HL-60 (cell line): ENCODE measurements at regions not wholly inside any gene's neighbourhood (a gene's known extent, or its start where the extent isn't known, plus 50 kb on each side); places are given as distances from the start of the nearest gene placed in this dataset.

Experiments
- DNase-seq, 2 experiments: peaks; one replicate each; pipeline ENCODE4 v3.0.0-alpha.2; 2010 to 2020; ENCODE audit warnings: low read depth in 1 of 2, low spot score in 1 of 2
- H3K27ac ChIP-seq: fragments of 250-450 bp; sonication (Bioruptor Pico); replicated peaks from 2 replicates; pipeline ENCODE4 v1.5.1; 2020; ENCODE audit warnings: mild to moderate bottlenecking, moderate library complexity
- H3K27me3 ChIP-seq: fragments of 250-450 bp; sonication (Bioruptor Pico); 2 replicates; pipeline ENCODE4 v1.5.1; 2021; ENCODE audit warnings: mild to moderate bottlenecking, moderate library complexity; ENCODE audit not compliant: insufficient read depth, poor library complexity, severe bottlenecking
- H3K4me3 ChIP-seq: replicated peaks from 2 replicates; pipeline ENCODE4 v1.5.1; 2011; ENCODE audit warnings: mild to moderate bottlenecking, control low read depth, low read length; ENCODE audit not compliant: insufficient read depth
- CTCF ChIP-seq: IDR thresholded peaks from one replicate; pipeline ENCODE4 v1.5.1; 2011; ENCODE audit warnings: low read length, control low read depth, inconsistent platforms; ENCODE audit not compliant: insufficient read depth
- GABPA ChIP-seq: IDR thresholded peaks from 2 replicates; pipeline ENCODE4 v1.6.1; 2012; ENCODE audit warnings: low read depth
- POLR2AphosphoS5 ChIP-seq: IDR thresholded peaks from 2 replicates; pipeline ENCODE4 v1.6.1; 2012; ENCODE audit warnings: low read depth
- REST ChIP-seq: IDR thresholded peaks from 2 replicates; pipeline ENCODE4 v1.6.1; 2012; ENCODE audit warnings: low read depth; ENCODE audit not compliant: insufficient replicate concordance
- SPI1 ChIP-seq: IDR thresholded peaks from 2 replicates; pipeline ENCODE4 v1.6.1; 2012; ENCODE audit warnings: low read depth, mild to moderate bottlenecking, borderline replicate concordance

- TF ChIP-seq SPI1 (no peak), GABPA (no peak), CTCF (no peak), POLR2AphosphoS5 (no peak), REST (no peak)
- no peak for DNase-seq
- H3K4me3 ChIP-seq = no peak overlapping the region
- H3K27ac ChIP-seq = no peak overlapping the region
- no peaks in the 10 kb centered on the region for H3K27me3 ChIP-seq
Observed at GRCh38 chr9:1535599-1535998, 479.5 kb upstream of the SMARCA2 start.

GRCh38 chr9:1536522-1537170, 478.5 kb upstream of the SMARCA2 start:
- no peak for TF ChIP-seq GABPA
- TF ChIP-seq REST = no peak
- no peak for TF ChIP-seq POLR2AphosphoS5
- no peak for DNase-seq
- Histone ChIP-seq H3K27me3 (no peaks in the 10 kb centered on the region), H3K27ac (no peak overlapping the region), H3K4me3 (no peak overlapping the region)

GRCh38 chr9:1538301-1538700, 476.8 kb upstream of the SMARCA2 start:
- no peak overlapping the region for H3K27ac ChIP-seq
- H3K27me3 ChIP-seq = no peaks in the 10 kb centered on the region
- no peak for DNase-seq
- H3K4me3 ChIP-seq = no peak overlapping the region
- TF ChIP-seq SPI1 (no peak), POLR2AphosphoS5 (no peak), GABPA (no peak), REST (no peak), CTCF (no peak)
